Retinal pigment epithelial cell (primary cell): ENCODE measurements at regions not wholly inside any gene's neighbourhood (a gene's known extent, or its start where the extent isn't known, plus 50 kb on each side); places are given as distances from the start of the nearest gene placed in this dataset.

Experiments used
- DNase-seq: peaks from one replicate; pipeline ENCODE4 v3.0.0-alpha.2; 2010; ENCODE audit warnings: low read depth
- H3K4me3 ChIP-seq: 2 replicates; pipeline ENCODE4 v1.5.1; 2011; ENCODE audit warnings: mild to moderate bottlenecking, low read length, control low read depth, moderate library complexity
- TF ChIP-seq, protein P1 (sequence below): conservative IDR thresholded peaks from 2 replicates; pipeline ENCODE4 v1.5.1; 2011; ENCODE audit warnings: low read depth, low read length, control low read depth, inconsistent platforms

DNA sequence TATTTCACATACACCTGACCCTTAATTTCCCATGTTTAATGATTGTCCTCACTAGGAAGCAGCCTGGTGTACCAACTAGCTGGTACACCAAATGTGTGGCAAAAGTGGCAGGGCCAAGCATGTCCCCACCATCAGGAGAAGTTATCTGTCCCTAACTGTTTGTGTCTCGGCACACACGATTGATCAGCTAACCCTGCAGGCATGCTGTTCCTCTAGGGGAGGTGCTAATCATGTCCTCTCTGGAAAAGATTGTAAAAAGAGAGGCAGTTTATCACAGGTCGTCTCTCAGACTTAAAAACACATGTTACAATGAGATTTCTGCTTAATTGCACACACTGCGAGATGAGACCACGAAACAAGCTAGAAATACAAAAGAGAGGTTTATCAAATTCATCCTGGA lies 342.7 kb downstream of the DIRAS2 start:
- no peak for DNase-seq
- TF ChIP-seq, protein P1, sequence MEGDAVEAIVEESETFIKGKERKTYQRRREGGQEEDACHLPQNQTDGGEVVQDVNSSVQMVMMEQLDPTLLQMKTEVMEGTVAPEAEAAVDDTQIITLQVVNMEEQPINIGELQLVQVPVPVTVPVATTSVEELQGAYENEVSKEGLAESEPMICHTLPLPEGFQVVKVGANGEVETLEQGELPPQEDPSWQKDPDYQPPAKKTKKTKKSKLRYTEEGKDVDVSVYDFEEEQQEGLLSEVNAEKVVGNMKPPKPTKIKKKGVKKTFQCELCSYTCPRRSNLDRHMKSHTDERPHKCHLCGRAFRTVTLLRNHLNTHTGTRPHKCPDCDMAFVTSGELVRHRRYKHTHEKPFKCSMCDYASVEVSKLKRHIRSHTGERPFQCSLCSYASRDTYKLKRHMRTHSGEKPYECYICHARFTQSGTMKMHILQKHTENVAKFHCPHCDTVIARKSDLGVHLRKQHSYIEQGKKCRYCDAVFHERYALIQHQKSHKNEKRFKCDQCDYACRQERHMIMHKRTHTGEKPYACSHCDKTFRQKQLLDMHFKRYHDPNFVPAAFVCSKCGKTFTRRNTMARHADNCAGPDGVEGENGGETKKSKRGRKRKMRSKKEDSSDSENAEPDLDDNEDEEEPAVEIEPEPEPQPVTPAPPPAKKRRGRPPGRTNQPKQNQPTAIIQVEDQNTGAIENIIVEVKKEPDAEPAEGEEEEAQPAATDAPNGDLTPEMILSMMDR, result no peak
- H3K4me3 ChIP-seq, result no peak overlapping the region

DNA sequence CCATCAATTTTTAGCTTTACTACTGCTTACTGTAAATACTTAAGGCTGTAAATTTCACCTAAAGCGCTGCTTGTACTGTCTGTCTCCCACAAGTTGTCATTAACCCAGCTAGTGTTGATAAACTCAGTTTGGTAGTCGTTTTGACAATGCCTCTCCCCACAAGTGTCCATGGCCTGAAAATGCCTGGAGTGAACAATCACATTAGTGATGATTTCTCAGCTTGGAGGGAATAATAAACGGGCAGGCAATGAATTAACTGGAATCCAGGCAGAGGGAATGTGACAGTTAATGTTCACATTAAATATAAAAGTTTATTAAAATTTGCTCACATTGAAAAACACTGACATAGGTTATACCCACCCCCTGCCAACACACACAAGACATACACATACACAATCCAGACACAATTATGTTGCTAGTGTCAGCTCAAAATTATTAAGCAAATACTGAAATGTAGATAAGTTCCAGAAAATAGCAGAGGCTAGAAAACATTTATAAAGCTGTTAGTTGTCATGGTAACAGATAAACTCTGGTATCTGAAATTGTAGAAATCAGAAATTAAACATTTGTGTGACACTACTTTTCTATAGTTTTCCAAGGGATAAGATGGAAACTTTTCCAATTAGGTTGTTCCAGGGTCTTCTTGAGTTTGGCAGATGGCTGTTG lies 341.9 kb downstream of the DIRAS2 start:
- DNase-seq, result no peak
- TF ChIP-seq, protein P1, result no peak
- no peak overlapping the region for H3K4me3 ChIP-seq

DNA sequence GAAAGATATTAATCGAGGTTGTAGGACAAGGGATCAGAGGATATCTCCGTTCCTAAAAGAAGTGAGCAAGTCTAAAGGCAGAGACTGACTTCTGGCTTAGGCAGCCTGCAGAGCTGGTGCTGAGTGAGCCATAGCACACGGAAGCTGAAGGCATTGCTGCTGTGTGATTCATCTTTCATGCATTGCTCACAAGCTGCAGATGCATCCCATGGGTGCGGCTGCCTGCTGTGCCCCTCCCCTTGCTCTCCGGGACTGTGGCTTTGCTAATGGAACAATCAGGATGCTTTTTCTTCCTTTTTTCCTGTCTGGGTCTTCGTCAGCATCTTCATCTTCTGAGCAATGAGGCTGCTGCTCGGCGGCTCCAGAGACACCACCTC lies 341.4 kb downstream of the DIRAS2 start:
- TF ChIP-seq, protein P1, result no peak
- DNase-seq, result peak; percentile 51
- no peak overlapping the region for H3K4me3 ChIP-seq

DNA sequence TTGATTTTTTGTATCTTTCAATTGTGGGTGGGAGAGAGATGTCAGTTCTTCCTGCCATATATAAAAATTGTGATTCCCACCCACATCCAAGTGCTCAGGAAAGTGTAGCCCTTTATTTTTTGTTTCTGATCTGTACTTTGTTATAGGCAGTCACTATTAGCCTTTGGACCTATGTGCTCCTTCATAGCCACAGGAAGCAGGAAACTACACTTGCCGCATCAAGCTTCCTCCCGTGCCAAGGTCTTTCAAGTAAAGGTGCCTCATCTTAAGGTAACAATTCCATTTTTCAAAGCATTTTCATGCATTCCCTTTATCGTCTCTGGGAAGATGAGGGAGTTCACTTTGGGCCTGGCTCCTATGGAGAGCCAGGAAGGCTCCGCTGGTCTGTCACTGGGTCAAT lies 339.0 kb downstream of the DIRAS2 start:
- H3K4me3 ChIP-seq, result no peak overlapping the region
- TF ChIP-seq, protein P1, result no peak
- no peak for DNase-seq

DNA sequence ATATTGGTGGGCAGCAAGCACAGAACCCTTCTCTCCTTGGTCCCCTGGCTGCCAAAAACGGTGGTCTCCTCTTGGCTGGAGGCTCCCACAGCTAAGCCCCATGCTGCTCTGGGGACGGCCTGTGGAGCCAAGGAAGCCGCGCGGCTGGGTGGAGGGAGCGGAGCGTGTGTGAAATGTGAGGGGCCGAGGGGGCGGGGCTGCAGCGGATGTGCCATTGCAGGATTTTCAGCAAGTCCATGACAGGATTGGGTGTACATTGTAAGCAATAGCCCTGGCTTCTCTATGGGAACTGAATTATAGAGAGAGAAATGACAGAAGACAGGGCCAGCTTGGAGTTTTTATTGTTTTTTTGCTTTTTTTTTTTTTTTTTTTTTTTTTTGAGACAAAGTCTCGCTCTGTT lies 336.5 kb downstream of the DIRAS2 start:
- TF ChIP-seq, protein P1, result no peak
- no peak for DNase-seq
- H3K4me3 ChIP-seq, result no peak overlapping the region

DNA sequence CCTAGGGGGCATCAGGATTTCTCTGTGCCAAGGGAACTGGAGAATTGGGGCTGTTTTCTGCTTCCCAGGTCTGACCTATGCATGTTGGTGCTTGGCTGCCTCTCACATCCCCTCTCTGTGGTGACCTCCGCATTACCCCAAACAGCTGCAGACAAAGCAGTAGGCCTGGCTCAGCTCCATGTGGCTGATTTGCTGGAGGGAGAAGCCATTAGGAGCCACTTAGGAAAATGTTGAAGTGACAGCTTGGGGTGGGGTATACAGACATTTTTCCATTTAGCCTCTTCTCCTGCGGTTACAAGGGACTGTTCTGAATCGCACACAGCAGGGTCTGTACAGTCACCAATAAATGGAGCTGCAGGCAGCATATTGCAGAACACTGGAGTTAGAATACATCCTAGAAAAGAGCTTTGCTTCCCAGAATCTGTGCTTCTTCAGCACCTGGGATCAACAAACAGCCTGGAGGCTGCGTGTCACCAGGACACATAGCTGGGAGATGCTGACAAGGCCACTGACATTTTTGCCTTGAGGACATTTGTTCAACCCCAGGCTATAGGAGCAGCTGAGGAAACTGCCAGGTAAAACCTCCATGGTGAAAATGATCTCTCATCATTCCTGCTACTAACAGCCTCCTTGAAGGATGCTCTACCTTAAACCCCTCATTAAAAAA lies 335.3 kb downstream of the DIRAS2 start:
- no peak for DNase-seq
- H3K4me3 ChIP-seq, result no peak overlapping the region
- TF ChIP-seq, protein P1, result no peak

DNA sequence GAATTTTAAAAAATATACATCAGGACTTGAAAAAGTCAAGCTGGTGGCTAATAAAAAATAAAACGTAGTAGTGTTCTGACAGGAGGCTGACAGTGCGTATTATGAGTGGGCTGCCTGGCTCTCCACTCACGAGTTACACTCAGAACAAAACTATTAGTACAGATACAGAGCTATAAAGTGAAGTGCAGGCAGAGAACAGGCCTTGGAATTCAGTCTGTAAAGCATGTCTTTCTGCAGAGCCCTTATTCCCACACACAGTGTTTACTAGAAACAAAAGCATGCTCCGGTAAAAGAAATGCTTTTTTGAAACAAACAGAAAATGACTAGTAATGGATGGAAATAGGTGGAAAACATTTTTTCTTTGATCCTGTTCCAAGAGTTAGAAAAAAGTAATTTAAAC lies 334.7 kb downstream of the DIRAS2 start:
- DNase-seq, result no peak
- H3K4me3 ChIP-seq, result no peak overlapping the region
- TF ChIP-seq, protein P1, result no peak
